ENCODE measurements at regions not wholly inside any gene's neighbourhood (a gene's known extent, or its start where the extent isn't known, plus 50 kb on each side); places are given as distances from the start of the nearest gene placed in this dataset.

DNA sequence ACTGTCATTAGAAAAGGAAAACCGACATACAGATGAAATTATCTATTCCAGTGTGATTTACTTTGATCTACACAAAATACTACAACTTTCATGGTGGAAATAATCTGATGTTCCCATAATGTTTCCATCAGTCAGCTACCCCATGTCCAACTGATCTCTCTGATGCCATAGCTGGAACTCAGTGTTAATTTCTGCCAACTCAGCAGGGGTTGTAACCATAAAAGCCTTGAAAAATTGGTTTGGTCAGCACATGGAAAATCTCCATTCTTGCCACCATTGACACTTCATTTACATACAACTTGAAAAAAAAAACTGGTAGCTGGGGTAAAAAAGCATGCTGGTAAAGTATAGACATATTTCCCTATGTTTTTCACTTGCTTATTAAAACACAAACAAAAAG is 1463.7 kb downstream of the OTOL1 start (continued):
- no peak for TF ChIP-seq ZNF592 (IDR thresholded peaks at IDR 0.05)
- TF ChIP-seq BACH1 (IDR thresholded peaks at IDR 0.05; ENCODE audit: borderline replicate concordance), result no peak
- TF ChIP-seq, protein P1, sequence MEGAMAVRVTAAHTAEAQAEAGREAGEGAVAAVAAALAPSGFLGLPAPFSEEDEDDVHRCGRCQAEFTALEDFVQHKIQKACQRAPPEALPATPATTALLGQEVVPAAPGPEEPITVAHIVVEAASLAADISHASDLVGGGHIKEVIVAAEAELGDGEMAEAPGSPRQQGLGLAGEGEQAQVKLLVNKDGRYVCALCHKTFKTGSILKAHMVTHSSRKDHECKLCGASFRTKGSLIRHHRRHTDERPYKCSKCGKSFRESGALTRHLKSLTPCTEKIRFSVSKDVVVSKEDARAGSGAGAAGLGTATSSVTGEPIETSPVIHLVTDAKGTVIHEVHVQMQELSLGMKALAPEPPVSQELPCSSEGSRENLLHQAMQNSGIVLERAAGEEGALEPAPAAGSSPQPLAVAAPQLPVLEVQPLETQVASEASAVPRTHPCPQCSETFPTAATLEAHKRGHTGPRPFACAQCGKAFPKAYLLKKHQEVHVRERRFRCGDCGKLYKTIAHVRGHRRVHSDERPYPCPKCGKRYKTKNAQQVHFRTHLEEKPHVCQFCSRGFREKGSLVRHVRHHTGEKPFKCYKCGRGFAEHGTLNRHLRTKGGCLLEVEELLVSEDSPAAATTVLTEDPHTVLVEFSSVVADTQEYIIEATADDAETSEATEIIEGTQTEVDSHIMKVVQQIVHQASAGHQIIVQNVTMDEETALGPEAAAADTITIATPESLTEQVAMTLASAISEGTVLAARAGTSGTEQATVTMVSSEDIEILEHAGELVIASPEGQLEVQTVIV (IDR thresholded peaks at IDR 0.05; ENCODE audit: borderline replicate concordance, partially characterized antibody), result no peak
- no peak for TF ChIP-seq SMAD5 (IDR thresholded peaks at IDR 0.05; ENCODE audit: low read depth)
- TF ChIP-seq ZNF274 (IDR thresholded peaks at IDR 0.05; ENCODE audit: insufficient read depth, insufficient read length), result no peak
- no peak for TF ChIP-seq SIN3A (IDR thresholded peaks at IDR 0.05; ENCODE audit: low read depth, low read length)
- no peak for TF ChIP-seq YBX1 (IDR thresholded peaks at IDR 0.05)
- TF ChIP-seq, protein P2, sequence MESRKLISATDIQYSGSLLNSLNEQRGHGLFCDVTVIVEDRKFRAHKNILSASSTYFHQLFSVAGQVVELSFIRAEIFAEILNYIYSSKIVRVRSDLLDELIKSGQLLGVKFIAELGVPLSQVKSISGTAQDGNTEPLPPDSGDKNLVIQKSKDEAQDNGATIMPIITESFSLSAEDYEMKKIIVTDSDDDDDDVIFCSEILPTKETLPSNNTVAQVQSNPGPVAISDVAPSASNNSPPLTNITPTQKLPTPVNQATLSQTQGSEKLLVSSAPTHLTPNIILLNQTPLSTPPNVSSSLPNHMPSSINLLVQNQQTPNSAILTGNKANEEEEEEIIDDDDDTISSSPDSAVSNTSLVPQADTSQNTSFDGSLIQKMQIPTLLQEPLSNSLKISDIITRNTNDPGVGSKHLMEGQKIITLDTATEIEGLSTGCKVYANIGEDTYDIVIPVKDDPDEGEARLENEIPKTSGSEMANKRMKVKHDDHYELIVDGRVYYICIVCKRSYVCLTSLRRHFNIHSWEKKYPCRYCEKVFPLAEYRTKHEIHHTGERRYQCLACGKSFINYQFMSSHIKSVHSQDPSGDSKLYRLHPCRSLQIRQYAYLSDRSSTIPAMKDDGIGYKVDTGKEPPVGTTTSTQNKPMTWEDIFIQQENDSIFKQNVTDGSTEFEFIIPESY (IDR thresholded peaks at IDR 0.05), result no peak
